Activated CD4-positive, alpha-beta T cell treated with anti-CD3 and anti-CD28 coated beads, Interleukin-10, Interleukin-2, amounts not matched to agents 100 ng/mL and 50 ng/mL, durations not matched to agents 16 hours and 8 hours (primary cell): ENCODE measurements at regions not wholly inside any gene's neighbourhood (a gene's known extent, or its start where the extent isn't known, plus 50 kb on each side); places are given as distances from the start of the nearest gene placed in this dataset.
"Not testable (repeated sequence)": the region's sequence is repeated elsewhere in the genome, so short reads cannot be mapped to it uniquely, and the experiment has no call there.

ENCODE experiments used
- DNase-seq: peaks from one replicate; pipeline ENCODE4 v3.0.0-alpha.2; 2020

- DNase-seq, result not testable (repeated sequence)
These were observed 124.3 kb downstream of the TP53TG3F start for GRCh38 chr16:33583702-33584101.

DNA sequence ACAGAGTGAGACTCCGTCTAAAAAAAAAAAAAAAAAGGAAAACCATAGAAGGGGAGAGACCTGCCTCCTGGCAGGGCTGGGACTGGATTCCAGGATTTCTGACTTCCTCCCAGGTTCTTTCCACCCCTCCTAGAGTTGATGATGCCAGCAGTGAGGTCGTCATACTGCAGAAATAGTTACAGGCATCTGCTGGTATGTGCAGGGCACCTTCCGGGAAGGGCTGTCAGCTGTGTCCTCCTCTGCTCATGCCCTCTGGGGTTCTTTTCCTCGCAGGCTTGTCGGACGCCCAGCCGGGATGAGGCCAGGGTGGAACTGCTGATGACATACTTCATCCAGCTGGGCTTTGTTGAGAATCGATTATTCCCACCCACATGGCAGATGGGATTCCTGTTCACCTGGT is 129.2 kb downstream of the TP53TG3F start:
- DNase-seq, result not testable (repeated sequence)

DNA sequence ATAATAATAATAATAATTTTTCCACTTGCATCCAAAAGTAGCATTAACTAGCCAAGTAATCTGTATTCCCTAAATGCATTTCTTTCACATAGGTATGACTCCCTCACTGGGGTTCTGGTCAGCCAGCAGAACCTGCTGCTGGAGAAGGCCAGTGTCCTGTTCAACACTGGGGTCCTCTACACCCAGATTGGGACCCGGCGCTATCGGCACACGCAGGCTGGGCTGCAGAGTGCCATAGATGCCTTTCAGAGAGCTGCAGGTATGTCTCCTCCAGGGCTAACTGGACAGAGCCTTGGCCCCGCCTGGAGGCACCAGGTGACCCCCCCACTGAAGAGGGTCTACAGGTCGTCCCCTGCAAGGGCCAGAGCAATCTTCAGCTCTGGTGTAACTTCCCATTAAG is 133.9 kb downstream of the TP53TG3F start:
- not testable (repeated sequence) for DNase-seq

DNA sequence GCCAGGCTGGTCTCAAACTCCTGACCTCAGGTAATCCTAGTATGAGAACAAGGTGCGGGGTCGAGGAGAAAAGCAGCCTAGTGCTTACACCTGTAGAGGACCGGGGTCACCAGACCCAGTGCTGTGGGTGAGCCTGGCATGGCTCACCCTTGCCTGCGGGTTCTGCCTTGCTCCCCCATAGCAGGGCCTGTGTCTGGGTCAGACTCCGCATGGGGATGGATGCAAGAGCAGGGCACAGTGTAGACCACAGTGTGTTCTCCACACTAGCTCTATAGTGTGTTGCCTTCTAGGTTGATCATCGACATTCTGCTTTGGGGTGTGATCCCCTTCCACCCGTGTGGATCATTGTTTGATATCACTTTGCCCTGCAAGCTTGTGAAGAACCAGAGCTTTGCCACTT is 135.7 kb downstream of the TP53TG3F start:
- DNase-seq, result not testable (repeated sequence)

DNA sequence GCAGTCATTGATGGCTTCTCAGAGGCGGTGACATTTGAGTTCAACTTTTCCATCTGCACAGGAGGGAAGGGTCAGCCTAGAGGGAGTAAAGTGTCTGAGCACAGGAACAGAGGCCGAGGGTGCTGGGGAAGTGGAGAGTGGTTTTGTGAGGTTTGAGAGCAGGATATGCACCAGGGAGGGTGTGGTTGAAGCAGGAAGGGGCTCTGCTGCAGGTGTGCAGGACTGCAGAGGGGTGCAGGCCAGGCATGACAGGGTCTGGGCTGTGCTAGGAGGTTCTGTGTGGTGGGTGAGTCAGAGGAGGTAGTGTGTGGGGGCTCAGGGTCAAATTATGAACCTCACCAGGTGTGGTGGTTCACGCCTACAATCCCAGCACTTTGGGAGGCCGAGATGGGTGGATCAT is 141.6 kb downstream of the TP53TG3F start:
- DNase-seq, result not testable (repeated sequence)

DNA sequence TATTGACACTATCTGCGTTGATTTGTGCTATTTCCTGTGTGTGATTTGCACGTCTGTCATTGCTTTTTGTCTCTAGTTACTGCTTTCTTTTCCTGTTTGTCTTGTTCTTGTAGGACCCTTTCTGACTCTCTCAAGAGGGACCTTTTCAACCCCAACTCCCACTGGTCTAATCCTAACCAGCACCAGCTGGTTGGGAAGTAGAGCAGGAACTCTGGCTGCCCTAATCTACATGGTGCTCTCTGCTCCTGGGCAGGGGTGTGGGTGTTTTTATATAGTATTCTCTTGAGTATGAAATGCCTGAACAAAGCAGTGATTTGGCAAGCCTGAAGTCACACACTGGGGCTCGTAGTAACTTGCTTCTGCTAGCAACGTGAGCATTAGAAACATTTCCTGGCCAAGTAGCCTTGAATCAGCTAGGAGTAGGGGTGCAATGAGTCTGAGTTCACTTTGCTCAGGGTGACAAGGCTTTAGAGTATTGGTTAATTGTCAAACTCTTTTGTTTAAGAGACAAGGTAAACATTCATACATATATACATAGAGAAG is 164.2 kb downstream of the TP53TG3F start:
- DNase-seq, result not testable (repeated sequence)

DNA sequence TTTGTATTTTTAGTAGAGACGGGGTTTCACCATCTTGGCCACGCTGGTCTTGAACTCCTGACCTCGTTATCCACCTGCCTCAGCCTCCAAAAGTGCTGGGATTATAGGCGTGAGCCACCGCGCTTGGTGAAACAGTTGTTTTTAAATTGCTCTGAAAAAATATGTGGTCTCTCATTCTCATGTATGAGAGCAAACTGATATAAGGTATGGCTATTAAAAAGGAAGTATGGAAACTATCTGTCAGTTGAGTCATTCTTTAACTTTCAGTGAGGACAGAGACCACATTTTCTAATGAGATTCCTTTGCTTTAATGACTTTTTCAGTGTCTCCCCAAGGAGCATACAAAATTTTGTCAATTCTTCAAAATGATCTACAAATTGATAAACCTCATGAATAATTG is 169.5 kb downstream of the TP53TG3F start:
- not testable (repeated sequence) for DNase-seq

DNA sequence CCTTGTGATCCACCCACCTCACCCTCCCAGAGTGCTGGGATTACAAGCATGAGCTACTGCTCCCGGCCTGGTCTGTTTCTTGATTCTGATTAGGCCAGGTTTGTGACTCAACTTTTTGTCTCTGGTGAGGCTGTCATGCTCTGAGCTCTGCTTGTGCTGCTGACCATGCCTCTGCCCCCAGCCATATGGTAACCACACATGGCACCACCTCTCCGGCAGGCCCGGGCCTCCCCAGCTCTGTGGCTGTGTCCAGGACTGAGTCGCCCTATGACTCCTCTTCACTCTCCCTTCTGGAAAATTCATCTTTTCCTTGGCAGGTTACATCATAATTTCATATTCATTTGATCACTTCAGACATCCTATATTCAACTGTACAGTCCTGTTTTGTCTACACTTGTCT is 172.3 kb downstream of the TP53TG3F start:
- not testable (repeated sequence) for DNase-seq

DNA sequence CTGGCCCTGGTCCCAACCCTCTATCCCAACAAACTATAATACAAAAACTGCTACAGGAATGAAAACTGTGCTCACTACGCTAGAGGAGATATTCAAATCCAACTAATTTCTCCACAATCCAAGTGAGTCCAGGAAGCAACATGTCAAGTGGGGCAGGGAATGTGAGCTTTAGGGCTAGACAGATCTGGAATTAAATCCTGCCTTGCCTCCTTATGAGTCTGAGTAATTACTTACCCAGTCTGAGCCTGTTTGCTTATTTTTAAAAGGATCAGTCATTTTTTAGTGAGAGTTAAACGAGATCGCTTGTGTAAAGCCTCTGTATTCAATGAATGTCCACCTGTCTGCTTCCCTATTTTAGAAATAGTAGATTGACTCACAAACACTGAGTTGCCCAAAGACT is 174.6 kb downstream of the TP53TG3F start:
- DNase-seq, result not testable (repeated sequence)

- DNase-seq, result not testable (repeated sequence)
These were observed 177.3 kb downstream of the TP53TG3F start for GRCh38 chr16:33636760-33637159.

GRCh38 chr16:33643270-33643669 is 183.9 kb downstream of the TP53TG3F start:
- DNase-seq, result not testable (repeated sequence)

DNA sequence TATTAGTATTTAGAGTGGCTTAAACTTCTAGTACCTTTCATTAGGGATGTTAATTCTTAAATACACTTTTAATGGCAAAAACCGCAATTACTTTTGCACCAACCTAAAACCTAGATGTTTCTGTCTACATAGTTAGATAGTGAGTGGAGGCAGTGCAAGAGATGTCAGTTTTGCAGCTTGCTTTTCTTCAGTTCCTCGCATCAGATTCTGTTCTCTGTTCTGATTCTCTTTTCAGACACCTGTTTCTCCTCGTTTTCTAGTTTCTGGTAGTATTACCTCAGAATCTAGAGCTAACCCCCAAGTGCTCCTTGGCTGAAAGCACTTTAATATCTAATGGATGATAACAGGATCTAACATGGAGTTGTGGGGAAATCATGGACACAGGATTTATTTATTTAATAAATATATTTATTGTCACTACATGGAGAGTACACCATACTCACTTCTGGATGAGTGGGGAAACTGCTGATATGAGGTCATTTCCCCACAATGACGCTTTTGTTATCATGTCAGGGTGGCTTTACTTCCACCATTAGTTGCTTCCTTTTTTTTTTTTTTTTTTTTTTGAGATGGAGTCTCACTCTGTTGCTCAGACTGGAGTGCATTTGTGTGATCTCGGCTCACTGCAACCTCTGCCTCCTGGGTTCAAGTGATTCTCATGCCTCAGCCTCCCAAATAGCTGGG is 184.4 kb downstream of the TP53TG3F start:
- not testable (repeated sequence) for DNase-seq

DNA sequence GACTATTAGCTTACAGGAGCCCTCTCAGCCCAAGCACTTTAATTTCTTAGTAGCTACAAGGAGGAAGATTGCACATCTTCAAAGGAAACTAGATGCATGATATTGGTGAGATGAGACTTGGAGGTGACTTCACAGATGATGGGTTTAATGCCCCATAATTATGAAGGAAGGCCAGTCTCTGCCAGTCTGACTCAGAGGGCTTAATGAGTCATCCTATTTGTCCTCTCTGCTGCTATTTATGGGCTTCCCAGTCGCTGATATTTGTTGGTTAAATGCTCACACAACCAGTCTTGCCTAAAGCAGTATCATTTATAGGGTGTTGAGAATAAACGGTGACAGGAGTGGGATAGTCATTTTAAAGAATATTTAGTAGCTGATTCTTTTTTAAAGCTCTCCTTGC is 187.0 kb downstream of the TP53TG3F start:
- DNase-seq, result not testable (repeated sequence)

GRCh38 chr16:33655756-33656155 is 196.3 kb downstream of the TP53TG3F start:
- DNase-seq, result not testable (repeated sequence)

- DNase-seq, result not testable (repeated sequence)
These were observed 197.0 kb downstream of the TP53TG3F start for GRCh38 chr16:33656394-33656793.

DNA sequence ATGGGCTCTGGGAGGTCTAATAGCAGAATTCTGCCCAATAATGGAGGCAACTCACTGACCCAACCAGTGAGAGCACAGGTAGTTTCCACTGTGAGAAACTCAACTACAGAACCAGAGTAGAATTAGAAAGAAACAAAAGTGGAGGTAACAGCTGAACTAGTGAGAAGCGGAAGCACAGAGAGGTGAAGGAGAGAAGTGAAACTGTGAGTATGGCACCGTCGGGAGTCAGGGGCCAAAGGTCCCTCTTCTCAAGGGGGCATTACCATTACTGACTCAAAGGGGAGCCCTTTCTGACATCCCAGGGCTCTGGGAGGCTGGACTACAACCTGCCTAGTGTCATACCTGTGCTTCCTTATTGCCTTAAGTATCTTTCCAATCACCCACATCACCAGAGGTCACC is 198.3 kb downstream of the TP53TG3F start:
- DNase-seq, result not testable (repeated sequence)

GRCh38 chr16:33680791-33681190 is 221.4 kb downstream of the TP53TG3F start:
- DNase-seq, result not testable (repeated sequence)

DNA sequence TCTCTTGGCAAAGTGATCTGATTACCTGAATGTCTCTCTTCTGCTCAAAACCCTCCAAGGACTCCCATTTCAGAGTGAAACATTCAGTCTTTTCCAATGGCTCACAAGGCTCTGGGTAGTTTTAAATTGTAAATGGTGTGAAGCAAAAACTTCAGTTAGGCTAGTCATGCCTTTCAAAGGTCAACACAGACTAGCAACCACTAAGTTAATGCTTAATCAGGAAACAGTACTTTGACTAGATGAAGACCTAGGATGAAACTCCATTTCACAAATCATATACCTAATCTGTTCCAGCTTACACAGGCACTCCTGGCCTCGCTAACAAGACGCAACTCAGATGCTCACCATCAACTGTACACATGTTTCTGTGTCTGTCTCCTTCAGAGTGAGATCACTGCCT is 240.9 kb downstream of the TP53TG3F start:
- DNase-seq, result not testable (repeated sequence)

DNA sequence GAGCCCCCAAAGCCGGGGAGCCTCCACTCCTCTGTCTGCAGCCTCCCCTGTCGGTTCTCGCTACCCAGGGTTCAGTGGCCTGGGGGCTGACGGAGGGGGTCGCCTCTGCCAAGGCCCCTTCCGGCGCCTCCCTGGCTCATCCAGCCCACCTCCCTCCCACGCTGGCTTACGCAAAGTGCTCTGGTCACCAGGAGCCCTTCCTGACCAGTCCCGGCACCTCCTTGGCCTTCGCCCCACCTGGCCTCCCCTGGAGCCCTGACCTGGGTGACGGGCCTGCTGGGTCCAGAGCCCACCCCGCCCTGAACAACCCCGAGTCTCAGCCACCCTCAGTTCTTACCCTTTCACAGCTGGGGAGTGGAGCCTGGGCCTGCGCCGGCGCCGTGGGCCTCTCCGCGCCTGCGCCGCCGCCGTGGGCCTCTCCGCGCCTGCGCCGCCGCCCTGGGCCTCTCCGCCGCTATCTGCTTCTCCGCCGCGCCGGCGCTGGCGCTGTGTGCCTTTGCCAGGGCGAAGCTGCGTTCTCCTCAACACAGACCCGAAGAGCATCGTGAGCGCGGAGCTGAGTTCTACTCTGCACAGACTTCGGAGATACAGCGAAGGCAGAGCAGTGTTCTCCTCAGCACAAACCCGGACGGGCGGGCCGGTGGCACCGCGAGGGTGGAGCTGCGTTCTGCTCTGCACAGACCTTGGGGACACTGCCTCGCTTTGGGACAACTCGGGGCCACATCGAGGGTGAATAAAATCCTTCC is 247.6 kb downstream of the TP53TG3F start:
- DNase-seq, result not testable (repeated sequence)

GRCh38 chr16:33707591-33707934 is 248.2 kb downstream of the TP53TG3F start:
- DNase-seq, result not testable (repeated sequence)

DNA sequence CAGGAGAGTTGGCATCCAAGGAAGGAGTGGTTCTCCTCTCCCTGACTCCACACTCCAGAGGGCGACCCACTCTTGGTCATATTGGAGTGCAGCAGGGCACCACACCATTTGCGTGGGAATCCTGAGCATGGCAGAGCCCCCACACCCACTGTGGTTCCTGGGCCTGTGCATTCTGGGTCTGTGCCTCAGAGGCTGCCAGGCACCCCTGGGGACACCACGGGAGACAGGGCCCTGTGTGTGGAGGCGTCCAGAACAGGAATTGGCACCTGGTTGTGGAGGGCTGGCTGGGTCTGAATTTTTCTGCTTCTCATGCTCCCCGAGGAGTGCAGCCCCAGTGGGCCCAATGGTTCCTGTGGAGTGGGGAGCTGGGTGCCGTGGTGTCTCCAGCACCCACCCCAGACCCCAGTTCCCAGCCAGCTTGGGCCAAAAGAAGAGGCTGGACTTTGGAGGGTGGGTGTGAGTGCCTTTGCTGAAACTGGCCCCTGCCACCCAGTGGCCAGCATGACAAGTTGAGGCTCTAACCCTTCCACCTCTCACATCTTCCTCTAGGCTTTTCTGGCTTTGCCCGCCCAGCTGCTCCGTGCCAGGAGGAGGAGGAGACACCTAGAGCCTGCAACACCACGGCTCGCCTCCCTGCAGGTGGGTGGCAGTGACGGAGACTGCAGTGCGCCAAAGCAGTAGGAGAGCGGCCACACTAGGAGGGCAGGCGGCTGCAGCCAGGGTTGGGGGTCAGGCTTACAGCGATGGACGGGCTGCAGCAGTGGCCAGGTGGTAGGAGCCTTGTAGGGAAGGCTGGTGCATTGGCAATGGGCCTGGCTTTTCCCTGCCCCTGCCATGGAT is 250.7 kb downstream of the TP53TG3F start:
- DNase-seq, result not testable (repeated sequence)

- not testable (repeated sequence) for DNase-seq
These were observed 251.3 kb downstream of the TP53TG3F start for GRCh38 chr16:33710696-33711087.

- DNase-seq, result not testable (repeated sequence)
These were observed 252.2 kb downstream of the TP53TG3F start for GRCh38 chr16:33711616-33712015.
